C4-2B (cell line): ENCODE measurements at regions not wholly inside any gene's neighbourhood (a gene's known extent, or its start where the extent isn't known, plus 50 kb on each side); places are given as distances from the start of the nearest gene placed in this dataset.

ENCODE experiments used
- H3K27ac ChIP-seq: fragments of 450-650 bp; 2 replicates; pipeline ENCODE4 v1.5.1; 2017
- CTCF ChIP-seq: fragments of 450-650 bp; conservative IDR thresholded peaks from 2 replicates; pipeline ENCODE4 v1.5.1; 2017; ENCODE audit warnings: mild to moderate bottlenecking
- ZFX ChIP-seq: fragments of 450-650 bp; IDR thresholded peaks from 2 replicates; pipeline ENCODE4 v1.6.1; 2017

GRCh38 chr3:159237226-159237625, 435.4 kb downstream of the MFSD1 start:
- TF ChIP-seq ZFX = no peak
- no peak for TF ChIP-seq CTCF
- no peak overlapping the region for H3K27ac ChIP-seq

- no peak for TF ChIP-seq CTCF
- TF ChIP-seq ZFX = no peak
Measured at GRCh38 chr3:159238646-159239045, 436.8 kb downstream of the MFSD1 start.

GRCh38 chr3:159239059-159239458, 437.2 kb downstream of the MFSD1 start:
- no peak overlapping the region for H3K27ac ChIP-seq
- TF ChIP-seq CTCF (no peak), ZFX (no peak)

More at GRCh38 chr3:159238646-159239045, 436.8 kb downstream of the MFSD1 start:
- no peak overlapping the region for H3K27ac ChIP-seq

- no peak for TF ChIP-seq CTCF
- TF ChIP-seq ZFX = no peak
- H3K27ac ChIP-seq = no peak overlapping the region
Measured at GRCh38 chr3:159244933-159245332, 443.1 kb downstream of the MFSD1 start.

DNA sequence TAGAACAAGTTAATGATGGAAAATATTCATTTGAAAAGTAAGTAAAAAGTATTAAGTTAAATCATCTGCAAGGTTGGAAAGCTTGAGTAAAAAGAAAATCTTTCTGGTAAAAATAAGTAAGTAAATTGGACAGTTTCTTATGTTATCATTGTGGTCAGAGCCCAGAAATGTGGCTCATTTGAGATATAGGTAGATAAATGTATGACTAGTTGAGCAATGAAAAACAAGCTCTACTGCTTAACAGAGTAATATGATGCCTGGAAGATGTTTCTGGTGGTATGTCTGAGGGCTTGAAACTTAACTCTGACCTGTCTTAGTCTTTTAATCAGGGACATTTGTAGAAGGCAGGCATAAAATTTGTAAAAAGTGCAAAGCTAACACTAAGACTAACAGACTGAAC, 444.0 kb downstream of the MFSD1 start:
- no peak for TF ChIP-seq CTCF
- TF ChIP-seq ZFX = no peak
- no peak overlapping the region for H3K27ac ChIP-seq

DNA sequence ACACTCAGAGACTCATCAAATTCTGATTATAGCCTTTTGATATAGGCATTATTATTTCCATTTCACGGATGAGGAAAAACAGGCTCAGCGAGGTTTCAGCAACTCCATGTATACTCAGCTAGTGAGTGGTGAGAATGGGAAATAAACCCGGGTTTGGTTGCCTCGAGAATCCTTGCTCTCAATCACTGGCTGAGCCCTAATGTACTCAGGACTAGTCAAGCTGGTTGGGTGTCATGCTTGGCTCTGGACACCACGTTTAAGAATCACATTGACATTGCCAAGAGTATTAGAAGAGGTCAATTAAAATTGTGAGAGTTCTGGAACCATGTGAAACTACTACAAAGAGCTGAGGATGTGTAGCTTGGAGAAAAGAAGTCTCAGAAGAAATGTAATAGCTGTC, 444.5 kb downstream of the MFSD1 start:
- no peak for TF ChIP-seq ZFX
- no peak for TF ChIP-seq CTCF
- no peak overlapping the region for H3K27ac ChIP-seq

DNA sequence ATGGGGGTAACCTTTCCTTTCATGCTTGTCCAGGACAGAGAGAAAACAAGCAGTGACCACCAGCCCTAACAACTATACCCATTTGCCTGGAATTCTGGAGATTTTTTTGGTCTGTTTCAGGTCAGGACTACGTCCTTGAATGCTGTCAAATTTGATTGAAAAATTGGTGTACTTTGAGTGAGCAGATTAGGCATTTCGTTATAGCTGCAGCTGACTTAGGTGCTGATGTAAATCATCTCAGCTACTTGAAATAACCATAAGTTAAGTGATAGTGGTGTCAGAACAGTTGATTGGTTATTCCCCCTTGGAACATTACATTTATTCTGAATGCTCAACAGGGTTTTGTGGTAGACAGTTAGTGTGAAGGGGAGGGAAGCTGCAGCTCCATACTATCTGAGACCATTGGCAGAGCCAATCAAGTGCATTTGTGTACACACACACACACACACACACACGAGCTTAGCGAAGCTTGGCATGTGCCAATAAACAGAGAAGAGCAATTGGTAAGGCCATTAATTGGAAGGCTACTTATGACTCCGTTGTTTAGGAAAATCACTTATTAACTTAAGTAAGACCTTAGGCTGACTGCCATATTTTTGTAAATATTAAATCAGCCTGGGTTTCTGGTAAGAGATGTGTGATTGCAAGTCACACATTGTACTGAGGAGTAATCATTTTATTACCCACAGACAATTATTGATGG, 447.8 kb downstream of the MFSD1 start:
- H3K27ac ChIP-seq = no peak overlapping the region
- TF ChIP-seq ZFX (no peak), CTCF (no peak)
